Prostate gland (tissue), 2 donors: ENCODE measurements at regions not wholly inside any gene's neighbourhood (a gene's known extent, or its start where the extent isn't known, plus 50 kb on each side); places are given as distances from the start of the nearest gene placed in this dataset.

Source experiments
- DNase-seq: peaks from one replicate; pipeline ENCODE4 v3.0.0-alpha.2; 2019; ENCODE audit warnings: low spot score
- H3K27ac ChIP-seq, 2 donors: fragments of 200-600 bp; sonication (generic); 2 replicates each; pipeline ENCODE4 v1.5.1; 2017 to 2019
- H3K27me3 ChIP-seq: fragments of 200-600 bp; sonication (generic); replicated peaks from 2 replicates; pipeline ENCODE4 v1.5.1; 2019; ENCODE audit not compliant: insufficient read depth
- H3K36me3 ChIP-seq, 2 donors: fragments of 200-600 bp; sonication (generic); 1 replicate in 1 of 2; 2 replicates in 1 of 2; pipeline versions ENCODE4 v1.5.1 to v1.8.1; 2017 to 2019
- H3K4me1 ChIP-seq: fragments of 200-600 bp; sonication (generic); replicated peaks from 2 replicates; pipeline ENCODE4 v1.5.1; 2019
- H3K4me3 ChIP-seq, 2 donors: fragments of 200-600 bp; sonication (generic); 2 replicates each; pipeline ENCODE4 v1.5.1; 2017 to 2019
- H3K9me3 ChIP-seq: fragments of 200-600 bp; sonication (generic); 2 replicates; pipeline ENCODE4 v1.5.1; 2017
- POLR2A ChIP-seq: fragments of 450-650 bp; IDR thresholded peaks from one replicate; pipeline ENCODE4 v1.6.1; 2016; ENCODE audit warnings: antibody characterized with exemption, mild to moderate bottlenecking
- POLR2AphosphoS5 ChIP-seq: sonication (generic); formaldehyde crosslinking; IDR thresholded peaks from one replicate; pipeline ENCODE4 v1.6.1; 2017; ENCODE audit warnings: antibody characterized with exemption
- WGBS: methylation state at CpG from one replicate; pipeline ENCODE4 v1.1.5; 2018; 5-methylcytosine and 5-hydroxymethylcytosine counted together
- intact Hi-C: fragments of 100-400 bp; cut with DNase I; formaldehyde crosslinking; loops from one replicate; pipeline ENCODE4 v1.14.2; 2022
- TF ChIP-seq, protein P1 (sequence below), 4 experiments: fragments of 200-600 bp in 2 of 4; fragments of 450-650 bp in 2 of 4; sonication (generic) in 2 of 4; IDR thresholded peaks; 1 replicate in 3 of 4; 2 replicates in 1 of 4; pipeline ENCODE4 v1.5.1; 2016 to 2019; ENCODE audit warnings: antibody characterized with exemption in 4 of 4, mild to moderate bottlenecking in 2 of 4, moderate library complexity in 2 of 4

GRCh38 chr2:53452957-53453748 lies 314.5 kb upstream of the CHAC2 start:
- WGBS = 22% methylated on average over 8 of the region's 8 CpGs
- no peak overlapping the region for H3K27ac ChIP-seq
- H3K9me3 ChIP-seq = no peaks in the 10 kb centered on the region
- intact Hi-C loops = no loop called here
- no peak overlapping the region for H3K4me3 ChIP-seq
- TF ChIP-seq POLR2AphosphoS5 = no peak
- TF ChIP-seq, protein P1, sequence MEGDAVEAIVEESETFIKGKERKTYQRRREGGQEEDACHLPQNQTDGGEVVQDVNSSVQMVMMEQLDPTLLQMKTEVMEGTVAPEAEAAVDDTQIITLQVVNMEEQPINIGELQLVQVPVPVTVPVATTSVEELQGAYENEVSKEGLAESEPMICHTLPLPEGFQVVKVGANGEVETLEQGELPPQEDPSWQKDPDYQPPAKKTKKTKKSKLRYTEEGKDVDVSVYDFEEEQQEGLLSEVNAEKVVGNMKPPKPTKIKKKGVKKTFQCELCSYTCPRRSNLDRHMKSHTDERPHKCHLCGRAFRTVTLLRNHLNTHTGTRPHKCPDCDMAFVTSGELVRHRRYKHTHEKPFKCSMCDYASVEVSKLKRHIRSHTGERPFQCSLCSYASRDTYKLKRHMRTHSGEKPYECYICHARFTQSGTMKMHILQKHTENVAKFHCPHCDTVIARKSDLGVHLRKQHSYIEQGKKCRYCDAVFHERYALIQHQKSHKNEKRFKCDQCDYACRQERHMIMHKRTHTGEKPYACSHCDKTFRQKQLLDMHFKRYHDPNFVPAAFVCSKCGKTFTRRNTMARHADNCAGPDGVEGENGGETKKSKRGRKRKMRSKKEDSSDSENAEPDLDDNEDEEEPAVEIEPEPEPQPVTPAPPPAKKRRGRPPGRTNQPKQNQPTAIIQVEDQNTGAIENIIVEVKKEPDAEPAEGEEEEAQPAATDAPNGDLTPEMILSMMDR (IDR thresholded peaks at IDR 0.05) = no peak
- no peak for TF ChIP-seq POLR2A
- no peaks in the 10 kb centered on the region for H3K4me1 ChIP-seq
- DNase-seq = no peak
- H3K36me3 ChIP-seq = no peaks in the 10 kb centered on the region
- no peaks in the 10 kb centered on the region for H3K27me3 ChIP-seq

- no peaks in the 10 kb centered on the region for H3K4me1 ChIP-seq
- H3K4me3 ChIP-seq = no peak overlapping the region
- H3K36me3 ChIP-seq = no peaks in the 10 kb centered on the region
- no peak for DNase-seq
- WGBS = 31% methylated on average over 1 of the region's 1 CpG
- no peaks in the 10 kb centered on the region for H3K27me3 ChIP-seq
- TF ChIP-seq POLR2AphosphoS5 = no peak
- no peak for TF ChIP-seq POLR2A
- TF ChIP-seq, protein P1 (IDR thresholded peaks at IDR 0.05) = no peak
- H3K9me3 ChIP-seq = no peaks in the 10 kb centered on the region
- H3K27ac ChIP-seq = no peak overlapping the region
- intact Hi-C loops = no loop called here
Observed at GRCh38 chr2:53452400-53452799, 315.2 kb upstream of the CHAC2 start.

DNA sequence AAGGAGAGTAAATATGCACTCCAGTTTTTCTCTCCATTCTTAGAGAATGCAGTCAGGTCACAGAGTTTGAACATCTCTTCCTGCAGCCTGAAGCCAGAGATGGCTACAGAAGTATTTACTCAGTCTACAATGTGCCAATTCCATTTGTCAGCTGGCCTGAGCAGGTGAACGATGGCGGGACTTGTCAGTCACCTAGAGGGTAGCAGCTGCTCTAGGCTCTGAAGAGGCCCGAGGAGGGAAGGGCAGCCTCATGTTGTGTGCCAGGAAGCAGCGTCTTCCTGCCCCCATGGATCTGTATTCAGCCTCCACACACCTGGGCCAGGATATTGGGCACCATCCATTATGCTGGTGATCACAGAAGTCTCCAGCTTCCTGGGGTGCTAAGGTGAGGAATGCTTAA lies 316.7 kb upstream of the CHAC2 start:
- Histone ChIP-seq H3K9me3 (no peaks in the 10 kb centered on the region), H3K27me3 (no peaks in the 10 kb centered on the region), H3K27ac (no peak overlapping the region), H3K4me3 (no peak overlapping the region), H3K36me3 (no peaks in the 10 kb centered on the region), H3K4me1 (no peaks in the 10 kb centered on the region)
- 57% methylated on average over 4 of the region's 4 CpGs for whole genome bisulfite sequencing
- TF ChIP-seq, protein P1 (IDR thresholded peaks at IDR 0.05) = no peak
- TF ChIP-seq POLR2AphosphoS5 (no peak), POLR2A (no peak)
- intact Hi-C loops = no loop called here
- DNase-seq = no peak

DNA sequence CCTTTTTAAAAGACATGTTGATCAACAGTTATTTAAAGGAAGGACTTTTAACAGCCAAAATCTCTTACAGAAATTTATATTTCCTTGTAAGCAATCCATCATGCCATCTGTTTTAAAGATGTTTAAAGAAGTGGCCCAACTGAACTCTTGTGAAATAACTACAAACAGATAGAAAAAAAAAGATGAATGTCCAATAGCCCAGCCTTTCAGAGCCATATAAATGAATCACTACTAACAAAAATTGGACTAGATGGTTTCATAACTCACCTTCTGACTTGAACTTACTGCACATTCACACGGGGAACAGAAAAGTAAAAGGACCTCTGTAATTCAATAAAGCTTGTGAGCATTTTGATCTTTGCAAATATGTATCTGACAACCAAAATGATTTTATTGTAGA lies 319.0 kb upstream of the CHAC2 start:
- no peaks in the 10 kb centered on the region for H3K27me3 ChIP-seq
- WGBS = 18% methylated on average over 1 of the region's 1 CpG
- intact Hi-C loops = no loop called here
- no peak overlapping the region for H3K4me3 ChIP-seq
- TF ChIP-seq POLR2A = no peak
- TF ChIP-seq, protein P1 (IDR thresholded peaks at IDR 0.05) = no peak
- TF ChIP-seq POLR2AphosphoS5 = no peak
- no peaks in the 10 kb centered on the region for H3K9me3 ChIP-seq
- H3K36me3 ChIP-seq = no peaks in the 10 kb centered on the region
- DNase-seq = no peak
- H3K27ac ChIP-seq = no peak overlapping the region
- H3K4me1 ChIP-seq = no peaks in the 10 kb centered on the region

GRCh38 chr2:53448086-53448485 lies 319.5 kb upstream of the CHAC2 start:
- no peak for DNase-seq
- intact Hi-C loops = no loop called here
- TF ChIP-seq POLR2A (no peak), POLR2AphosphoS5 (no peak)
- TF ChIP-seq, protein P1 (IDR thresholded peaks at IDR 0.05) = no peak

More at GRCh38 chr2:53448086-53448485, 319.5 kb upstream of the CHAC2 start:
- no peaks in the 10 kb centered on the region for H3K36me3 ChIP-seq
- H3K4me3 ChIP-seq = no peak overlapping the region
- H3K27ac ChIP-seq = no peak overlapping the region
- H3K9me3 ChIP-seq = no peaks in the 10 kb centered on the region
- H3K27me3 ChIP-seq = no peaks in the 10 kb centered on the region
- 54% methylated on average over 5 of the region's 5 CpGs for WGBS
- H3K4me1 ChIP-seq = no peaks in the 10 kb centered on the region
